Panc1 (cell line): ENCODE measurements at regions not wholly inside any gene's neighbourhood (a gene's known extent, or its start where the extent isn't known, plus 50 kb on each side); places are given as distances from the start of the nearest gene placed in this dataset.

Source experiments
- CTCF ChIP-seq: fragments of 450-650 bp; IDR thresholded peaks from 2 replicates; pipeline ENCODE4 v1.5.1; 2017; ENCODE audit warnings: mild to moderate bottlenecking
- POLR2AphosphoS5 ChIP-seq: IDR thresholded peaks from 2 replicates; pipeline ENCODE4 v1.6.1; 2012; ENCODE audit warnings: mild to moderate bottlenecking, low read depth, low read length, moderate library complexity
- SIN3A ChIP-seq: IDR thresholded peaks from 2 replicates; pipeline ENCODE4 v1.6.1; 2012; ENCODE audit warnings: low read depth, mild to moderate bottlenecking, low read length, moderate library complexity, borderline replicate concordance; ENCODE audit not compliant: insufficient read depth

- TF ChIP-seq CTCF: no peak
- no peak for TF ChIP-seq SIN3A
- TF ChIP-seq POLR2AphosphoS5: no peak
Measured at GRCh38 chr15:53829471-53829870, 70.0 kb upstream of the WDR72 start.
